ENCODE measurements at regions not wholly inside any gene's neighbourhood (a gene's known extent, or its start where the extent isn't known, plus 50 kb on each side); places are given as distances from the start of the nearest gene placed in this dataset.

GRCh38 chr3:162996368-162996767, 1499.8 kb downstream of the OTOL1 start:
- TF ChIP-seq, protein P1, sequence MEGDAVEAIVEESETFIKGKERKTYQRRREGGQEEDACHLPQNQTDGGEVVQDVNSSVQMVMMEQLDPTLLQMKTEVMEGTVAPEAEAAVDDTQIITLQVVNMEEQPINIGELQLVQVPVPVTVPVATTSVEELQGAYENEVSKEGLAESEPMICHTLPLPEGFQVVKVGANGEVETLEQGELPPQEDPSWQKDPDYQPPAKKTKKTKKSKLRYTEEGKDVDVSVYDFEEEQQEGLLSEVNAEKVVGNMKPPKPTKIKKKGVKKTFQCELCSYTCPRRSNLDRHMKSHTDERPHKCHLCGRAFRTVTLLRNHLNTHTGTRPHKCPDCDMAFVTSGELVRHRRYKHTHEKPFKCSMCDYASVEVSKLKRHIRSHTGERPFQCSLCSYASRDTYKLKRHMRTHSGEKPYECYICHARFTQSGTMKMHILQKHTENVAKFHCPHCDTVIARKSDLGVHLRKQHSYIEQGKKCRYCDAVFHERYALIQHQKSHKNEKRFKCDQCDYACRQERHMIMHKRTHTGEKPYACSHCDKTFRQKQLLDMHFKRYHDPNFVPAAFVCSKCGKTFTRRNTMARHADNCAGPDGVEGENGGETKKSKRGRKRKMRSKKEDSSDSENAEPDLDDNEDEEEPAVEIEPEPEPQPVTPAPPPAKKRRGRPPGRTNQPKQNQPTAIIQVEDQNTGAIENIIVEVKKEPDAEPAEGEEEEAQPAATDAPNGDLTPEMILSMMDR (IDR thresholded peaks at IDR 0.05): no peak
- no peak for TF ChIP-seq POLR2A (IDR thresholded peaks at IDR 0.05)

Measured in tibial nerve (tissue), 3 donors.